Superior temporal gyrus (tissue), 1 donor: ENCODE measurements at regions not wholly inside any gene's neighbourhood (a gene's known extent, or its start where the extent isn't known, plus 50 kb on each side); places are given as distances from the start of the nearest gene placed in this dataset.

Source experiments
- DNase-seq: peaks from one replicate; pipeline ENCODE4 v3.0.0-alpha.2; 2016; ENCODE audit errors: extremely low spot score

GRCh38 chr22:27440304-27440865 lies 361.2 kb downstream of the MN1 start:
- no peak for DNase-seq

GRCh38 chr22:27441706-27442475 lies 359.7 kb downstream of the MN1 start:
- DNase-seq, result no peak

GRCh38 chr22:27443306-27443705 lies 358.2 kb downstream of the MN1 start:
- no peak for DNase-seq

GRCh38 chr22:27445881-27446280 lies 355.7 kb downstream of the MN1 start:
- no peak for DNase-seq

- DNase-seq, result no peak
These were observed 354.3 kb downstream of the MN1 start for GRCh38 chr22:27447289-27447688.

- no peak for DNase-seq
These were observed 351.1 kb downstream of the MN1 start for GRCh38 chr22:27450448-27450847.

GRCh38 chr22:27452245-27452644 lies 349.3 kb downstream of the MN1 start:
- DNase-seq, result no peak

- DNase-seq, result no peak
These were observed 348.6 kb downstream of the MN1 start for GRCh38 chr22:27452922-27453321.

GRCh38 chr22:27453725-27454124 lies 347.8 kb downstream of the MN1 start:
- DNase-seq, result no peak

- no peak for DNase-seq
These were observed 346.6 kb downstream of the MN1 start for GRCh38 chr22:27454807-27455450.

- DNase-seq, result no peak
These were observed 346.0 kb downstream of the MN1 start for GRCh38 chr22:27455526-27455925.

- DNase-seq, result no peak
These were observed 344.7 kb downstream of the MN1 start for GRCh38 chr22:27456696-27457503.

GRCh38 chr22:27459999-27460398 lies 341.6 kb downstream of the MN1 start:
- no peak for DNase-seq

GRCh38 chr22:27460591-27461347 lies 340.8 kb downstream of the MN1 start:
- DNase-seq, result peak; percentile 46

GRCh38 chr22:27461470-27461869 lies 340.1 kb downstream of the MN1 start:
- DNase-seq, result no peak

GRCh38 chr22:27462190-27462589 lies 339.4 kb downstream of the MN1 start:
- DNase-seq, result peak; percentile 87

GRCh38 chr22:27463121-27463660 lies 338.4 kb downstream of the MN1 start:
- no peak for DNase-seq

- DNase-seq, result no peak
These were observed 335.3 kb downstream of the MN1 start for GRCh38 chr22:27466229-27466628.

GRCh38 chr22:27466778-27467438 lies 334.6 kb downstream of the MN1 start:
- no peak for DNase-seq

- DNase-seq, result no peak
These were observed 333.8 kb downstream of the MN1 start for GRCh38 chr22:27467711-27468110.

- DNase-seq, result no peak
These were observed 332.8 kb downstream of the MN1 start for GRCh38 chr22:27468712-27469111.
